ENCODE measurements at regions not wholly inside any gene's neighbourhood (a gene's known extent, or its start where the extent isn't known, plus 50 kb on each side); places are given as distances from the start of the nearest gene placed in this dataset.

DNA sequence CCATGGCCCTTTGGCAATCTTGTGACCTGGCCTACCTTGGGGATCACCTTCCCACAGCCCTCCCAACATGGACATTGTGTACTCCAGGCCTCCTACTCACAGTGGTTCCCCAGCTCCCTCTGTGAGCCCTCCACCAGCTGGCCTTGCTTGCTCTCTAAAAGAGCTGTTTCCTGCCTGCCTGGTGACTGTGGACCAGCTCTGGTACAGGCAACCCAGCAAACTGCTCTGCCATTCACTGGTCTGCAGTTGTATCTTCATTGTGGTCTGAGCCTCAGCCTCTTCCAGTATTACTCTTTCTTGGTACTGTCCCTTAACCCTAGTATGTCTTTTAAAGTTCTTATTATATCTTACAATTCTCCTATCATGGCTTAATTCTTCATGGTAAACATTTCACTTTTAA lies 236.2 kb downstream of the KTN1 start:
- TF ChIP-seq, protein P1, sequence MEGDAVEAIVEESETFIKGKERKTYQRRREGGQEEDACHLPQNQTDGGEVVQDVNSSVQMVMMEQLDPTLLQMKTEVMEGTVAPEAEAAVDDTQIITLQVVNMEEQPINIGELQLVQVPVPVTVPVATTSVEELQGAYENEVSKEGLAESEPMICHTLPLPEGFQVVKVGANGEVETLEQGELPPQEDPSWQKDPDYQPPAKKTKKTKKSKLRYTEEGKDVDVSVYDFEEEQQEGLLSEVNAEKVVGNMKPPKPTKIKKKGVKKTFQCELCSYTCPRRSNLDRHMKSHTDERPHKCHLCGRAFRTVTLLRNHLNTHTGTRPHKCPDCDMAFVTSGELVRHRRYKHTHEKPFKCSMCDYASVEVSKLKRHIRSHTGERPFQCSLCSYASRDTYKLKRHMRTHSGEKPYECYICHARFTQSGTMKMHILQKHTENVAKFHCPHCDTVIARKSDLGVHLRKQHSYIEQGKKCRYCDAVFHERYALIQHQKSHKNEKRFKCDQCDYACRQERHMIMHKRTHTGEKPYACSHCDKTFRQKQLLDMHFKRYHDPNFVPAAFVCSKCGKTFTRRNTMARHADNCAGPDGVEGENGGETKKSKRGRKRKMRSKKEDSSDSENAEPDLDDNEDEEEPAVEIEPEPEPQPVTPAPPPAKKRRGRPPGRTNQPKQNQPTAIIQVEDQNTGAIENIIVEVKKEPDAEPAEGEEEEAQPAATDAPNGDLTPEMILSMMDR (IDR thresholded peaks at IDR 0.05) = no peak
- TF ChIP-seq POLR2A (IDR thresholded peaks at IDR 0.05) = no peak

Data from uterus (tissue), 2 donors.